Mesodermal cell (in vitro differentiated cells): ENCODE measurements at regions not wholly inside any gene's neighbourhood (a gene's known extent, or its start where the extent isn't known, plus 50 kb on each side); places are given as distances from the start of the nearest gene placed in this dataset.

Experiments
- H3K27ac ChIP-seq: 2 replicates; pipeline ENCODE4 v1.7.0; 2013; ENCODE audit warnings: mild to moderate bottlenecking, low read depth, low read length, moderate library complexity; ENCODE audit not compliant: severe bottlenecking
- H3K36me3 ChIP-seq: 2 replicates; pipeline ENCODE4 v1.7.1; 2013; ENCODE audit warnings: mild to moderate bottlenecking, low read length, moderate library complexity; ENCODE audit not compliant: control insufficient read depth, insufficient read depth
- H3K4me1 ChIP-seq: one replicate; pipeline ENCODE4 v1.7.1; 2013; ENCODE audit warnings: mild to moderate bottlenecking, low read length; ENCODE audit not compliant: insufficient read depth, control insufficient read depth, poor library complexity, severe bottlenecking
- H3K4me3 ChIP-seq: 2 replicates; pipeline ENCODE4 v1.7.0; 2013; ENCODE audit warnings: low read length, control low read depth, mild to moderate bottlenecking; ENCODE audit not compliant: insufficient read depth, poor library complexity, severe bottlenecking; ENCODE audit errors: extremely low read depth
- H3K9me3 ChIP-seq: 2 replicates; pipeline ENCODE4 v1.7.1; 2013; ENCODE audit warnings: mild to moderate bottlenecking, low read length, moderate library complexity; ENCODE audit not compliant: control insufficient read depth
- WGBS, 2 experiments: methylation state at CpG; one replicate each; pipeline ENCODE4 v1.1.5; 2013; ENCODE audit warnings: missing lambda C conversion rate in 2 of 2; ENCODE audit not compliant: insufficient coverage in 2 of 2; 5-methylcytosine and 5-hydroxymethylcytosine counted together

DNA sequence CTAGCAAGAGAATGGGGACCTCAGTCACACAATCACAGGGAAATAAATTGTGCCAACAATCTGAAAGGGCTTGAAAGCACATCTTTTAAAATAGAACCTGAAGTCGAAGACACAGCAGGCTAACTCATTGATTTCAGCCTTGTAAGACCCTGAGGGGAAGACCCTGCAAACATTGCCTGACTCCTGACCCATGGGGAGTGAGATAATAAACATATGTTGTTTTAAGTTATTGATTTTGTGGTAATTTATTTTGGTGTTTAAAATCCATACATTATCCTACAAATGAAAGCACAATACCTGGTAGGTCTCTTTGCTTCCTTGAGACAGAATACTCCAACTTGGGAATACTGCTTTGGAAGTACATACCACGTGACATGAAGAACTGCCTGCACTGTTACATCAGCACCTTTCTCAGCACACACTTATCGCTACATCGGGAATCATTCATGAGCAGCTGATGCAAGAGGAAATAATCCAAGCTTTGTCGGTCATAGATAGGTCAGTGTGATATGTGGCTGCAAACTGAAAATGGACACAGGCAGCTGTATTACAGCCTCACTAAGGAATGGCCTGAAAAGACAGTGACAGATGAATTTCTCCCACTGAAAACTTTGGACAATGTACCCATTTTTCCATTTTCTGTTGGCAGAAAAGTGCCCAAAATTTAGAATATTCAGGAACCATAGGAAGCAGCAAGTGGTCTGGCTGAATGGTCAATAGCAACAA lies 494.5 kb upstream of the MAP2 start:
- no peaks in the 10 kb centered on the region for H3K36me3 ChIP-seq
- no peak overlapping the region for H3K27ac ChIP-seq
- 86 to 98% methylated on average over 2 to 5 of the region's 5 CpGs for WGBS, 2 experiments
- no peak overlapping the region for H3K4me3 ChIP-seq
- no peaks in the 10 kb centered on the region for H3K9me3 ChIP-seq
- H3K4me1 ChIP-seq: no peaks in the 10 kb centered on the region

DNA sequence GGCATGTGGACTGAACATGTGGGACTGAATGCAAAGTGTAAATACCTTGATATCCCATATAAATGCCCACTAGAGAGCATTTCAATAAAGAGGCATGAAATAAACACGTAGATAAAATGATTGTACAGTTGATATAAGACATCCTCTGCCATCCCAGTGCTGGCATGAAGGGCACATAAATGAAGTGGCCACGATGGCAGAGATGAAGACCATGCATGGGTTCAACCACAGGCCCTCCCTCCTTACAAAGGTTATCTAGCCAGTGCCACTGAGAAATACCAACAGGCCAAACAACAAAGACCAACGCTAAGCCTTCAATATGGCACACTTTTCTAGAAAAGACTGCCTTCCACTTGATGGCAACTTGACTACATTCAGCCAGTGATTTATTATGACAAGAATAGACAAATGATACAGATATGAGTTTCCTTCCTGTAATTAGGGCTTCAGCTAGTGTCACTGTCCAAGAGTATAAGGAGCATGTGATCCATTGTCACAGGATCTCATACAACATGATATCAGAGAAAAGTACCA lies 493.9 kb upstream of the MAP2 start:
- whole genome bisulfite sequencing, 2 experiments: 67 to 80% methylated on average over 1 of the region's 3 CpGs
- Histone ChIP-seq H3K9me3 (no peaks in the 10 kb centered on the region), H3K27ac (no peak overlapping the region), H3K4me1 (no peaks in the 10 kb centered on the region), H3K36me3 (no peaks in the 10 kb centered on the region), H3K4me3 (no peak overlapping the region)

GRCh38 chr2:208935531-208935930 lies 488.3 kb upstream of the MAP2 start:
- Histone ChIP-seq H3K27ac (no peak overlapping the region), H3K9me3 (no peaks in the 10 kb centered on the region), H3K36me3 (no peaks in the 10 kb centered on the region), H3K4me1 (no peaks in the 10 kb centered on the region), H3K4me3 (no peak overlapping the region)
- WGBS, 2 experiments: 88% methylated on average over 1 of the region's 2 CpGs; no CpG with 5 or more reads in 1 of the 2 experiments

DNA sequence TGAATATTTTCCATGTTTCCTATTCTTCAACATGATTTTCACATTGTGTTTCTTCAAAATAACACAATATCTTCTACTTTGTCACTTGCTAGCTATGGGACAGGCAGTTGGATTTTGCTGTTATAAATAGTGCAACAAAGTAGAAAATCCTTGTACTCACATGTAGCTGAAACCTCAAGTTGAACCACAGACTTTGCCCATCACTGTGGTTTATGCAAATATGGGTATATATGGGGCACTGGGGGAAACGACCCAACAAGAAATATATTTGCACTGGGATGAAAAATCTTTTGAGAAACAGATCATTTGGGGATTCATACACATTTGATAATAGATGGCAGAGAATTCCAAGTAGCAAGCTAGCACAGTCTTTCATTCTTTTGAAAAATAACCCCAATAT lies 486.3 kb upstream of the MAP2 start:
- WGBS, 2 experiments: no CpG with 5 or more reads among the region's 1 CpG
- Histone ChIP-seq H3K36me3 (no peaks in the 10 kb centered on the region), H3K9me3 (no peaks in the 10 kb centered on the region)

DNA sequence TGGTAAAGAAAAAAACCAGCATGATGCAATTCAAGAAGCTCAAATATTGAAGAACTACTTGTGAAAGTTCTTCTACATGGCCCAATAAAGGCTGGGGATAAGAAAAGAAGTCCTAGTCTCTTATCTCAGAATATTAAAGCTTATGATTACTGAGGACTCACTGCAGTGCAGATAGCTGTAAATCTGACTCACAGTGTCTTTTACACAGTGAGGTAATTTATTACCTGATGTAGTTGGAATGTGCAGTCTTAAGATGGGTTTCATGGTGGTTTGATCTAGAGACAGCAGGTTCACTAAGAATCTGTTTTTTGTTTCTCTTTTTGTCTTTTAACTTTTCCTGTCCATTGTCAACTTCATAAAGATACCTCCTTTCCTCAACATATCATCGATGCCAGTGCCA lies 484.0 kb upstream of the MAP2 start:
- Histone ChIP-seq H3K4me1 (no peaks in the 10 kb centered on the region), H3K36me3 (no peaks in the 10 kb centered on the region), H3K27ac (no peak overlapping the region), H3K9me3 (no peaks in the 10 kb centered on the region), H3K4me3 (no peak overlapping the region)
- 100% methylated on average over 1 of the region's 1 CpG for WGBS, 2 experiments

More for the DNA sequence above, 486.3 kb upstream of the MAP2 start:
- no peak overlapping the region for H3K4me3 ChIP-seq
- H3K4me1 ChIP-seq: no peaks in the 10 kb centered on the region
- no peak overlapping the region for H3K27ac ChIP-seq

DNA sequence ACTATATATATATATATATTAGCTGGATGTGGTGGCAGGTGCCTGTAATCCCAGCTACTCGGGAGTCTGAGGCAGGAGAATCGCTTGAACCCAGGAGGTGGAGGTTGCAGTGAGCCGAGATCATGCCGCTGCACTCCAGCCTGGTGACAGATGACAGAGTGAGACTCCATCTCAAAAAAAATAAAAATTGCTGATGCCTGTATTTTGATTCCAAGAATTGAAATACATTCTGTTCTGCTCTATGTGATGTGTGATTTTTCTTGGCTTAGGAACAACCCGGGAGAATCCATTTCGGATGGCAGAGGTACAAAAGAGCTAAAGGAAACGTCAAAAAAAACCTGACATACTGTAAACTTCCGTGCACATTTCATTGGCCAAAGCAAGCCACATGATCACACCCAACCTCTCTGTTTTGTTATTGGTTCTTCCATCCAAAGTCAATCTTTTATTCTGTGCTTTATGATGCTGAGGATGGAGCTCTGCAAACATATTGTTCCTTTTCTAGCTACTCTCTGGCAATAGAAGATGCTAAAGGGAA lies 478.1 kb upstream of the MAP2 start:
- Histone ChIP-seq H3K4me1 (no peaks in the 10 kb centered on the region), H3K4me3 (no peak overlapping the region), H3K36me3 (no peaks in the 10 kb centered on the region), H3K27ac (no peak overlapping the region), H3K9me3 (no peaks in the 10 kb centered on the region)
- WGBS, 2 experiments: 64 to 93% methylated on average over 3 to 5 of the region's 8 CpGs

DNA sequence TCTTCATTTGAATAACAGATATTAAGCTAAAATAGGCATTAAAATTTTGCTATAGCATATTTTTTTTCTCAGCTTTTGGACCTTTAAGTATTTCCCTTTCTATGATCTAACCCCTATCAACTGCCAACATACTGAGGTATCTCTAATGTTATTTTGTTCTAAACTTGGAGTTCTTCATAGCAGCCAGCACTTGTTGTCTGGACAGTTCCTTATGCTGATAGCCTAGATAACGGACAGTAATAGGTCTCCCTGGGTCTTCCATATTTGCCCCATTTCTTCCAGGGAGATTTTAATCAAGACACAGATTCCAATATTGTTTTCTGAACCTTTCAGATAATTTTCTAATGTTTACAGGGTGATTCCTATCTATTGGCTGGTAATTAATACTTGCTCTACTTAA lies 475.8 kb upstream of the MAP2 start:
- H3K9me3 ChIP-seq: no peaks in the 10 kb centered on the region
- 100% methylated on average over 1 of the region's 1 CpG; no CpG with 5 or more reads in 1 of the 2 experiments for WGBS, 2 experiments
- no peaks in the 10 kb centered on the region for H3K4me1 ChIP-seq
- H3K36me3 ChIP-seq: no peaks in the 10 kb centered on the region
- no peak overlapping the region for H3K27ac ChIP-seq
- H3K4me3 ChIP-seq: no peak overlapping the region

DNA sequence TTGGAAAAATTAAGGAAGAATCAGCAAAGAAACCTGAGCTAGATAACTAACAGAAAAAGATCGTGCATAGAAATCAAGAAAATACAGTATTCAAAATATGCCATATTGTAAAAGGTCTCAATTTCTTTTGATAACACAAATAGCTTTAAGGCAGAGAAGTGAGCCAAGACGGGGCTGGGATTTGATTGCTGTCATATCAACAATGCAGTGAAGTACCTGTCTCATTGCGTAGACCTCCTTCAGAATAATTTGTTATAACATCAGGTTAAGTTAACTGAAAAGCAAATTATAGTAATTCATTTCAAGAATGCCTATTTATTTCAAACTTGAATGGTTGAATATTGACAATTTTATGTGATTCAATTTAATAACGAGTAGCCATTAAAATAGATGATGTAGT lies 453.8 kb upstream of the MAP2 start:
- H3K4me3 ChIP-seq: no peak overlapping the region
- H3K36me3 ChIP-seq: no peaks in the 10 kb centered on the region
- no peak overlapping the region for H3K27ac ChIP-seq
- H3K4me1 ChIP-seq: no peaks in the 10 kb centered on the region
- H3K9me3 ChIP-seq: no peaks in the 10 kb centered on the region
- WGBS, 2 experiments: no CpG with 5 or more reads among the region's 4 CpGs

GRCh38 chr2:208977582-208977981 lies 446.3 kb upstream of the MAP2 start:
- Histone ChIP-seq H3K9me3 (no peaks in the 10 kb centered on the region), H3K4me3 (no peak overlapping the region), H3K27ac (no peak overlapping the region), H3K36me3 (no peaks in the 10 kb centered on the region), H3K4me1 (no peaks in the 10 kb centered on the region)
- WGBS, 2 experiments: 50% methylated on average over 1 of the region's 2 CpGs; no CpG with 5 or more reads in 1 of the 2 experiments

- Histone ChIP-seq H3K4me3 (no peak overlapping the region), H3K9me3 (no peaks in the 10 kb centered on the region), H3K27ac (no peak overlapping the region), H3K4me1 (no peaks in the 10 kb centered on the region), H3K36me3 (no peaks in the 10 kb centered on the region)
Measured at GRCh38 chr2:208978946-208979345, 444.9 kb upstream of the MAP2 start.

GRCh38 chr2:208980321-208980720 lies 443.5 kb upstream of the MAP2 start:
- H3K9me3 ChIP-seq: no peaks in the 10 kb centered on the region
- no peak overlapping the region for H3K27ac ChIP-seq

More at GRCh38 chr2:208980321-208980720, 443.5 kb upstream of the MAP2 start:
- H3K4me3 ChIP-seq: no peak overlapping the region
- H3K36me3 ChIP-seq: no peaks in the 10 kb centered on the region
- H3K4me1 ChIP-seq: peaks cover 4% of the 10 kb centered on the region
